NT2/D1 (cell line): ENCODE measurements at regions not wholly inside any gene's neighbourhood (a gene's known extent, or its start where the extent isn't known, plus 50 kb on each side); places are given as distances from the start of the nearest gene placed in this dataset.

Source experiments
- YY1 ChIP-seq: IDR thresholded peaks from 2 replicates; pipeline ENCODE4 v1.6.1; 2011; ENCODE audit not compliant: insufficient read length, insufficient read depth
- ZNF274 ChIP-seq: IDR thresholded peaks from 2 replicates; pipeline ENCODE4 v1.6.1; 2011; ENCODE audit warnings: mild to moderate bottlenecking, low read depth, low read length

DNA sequence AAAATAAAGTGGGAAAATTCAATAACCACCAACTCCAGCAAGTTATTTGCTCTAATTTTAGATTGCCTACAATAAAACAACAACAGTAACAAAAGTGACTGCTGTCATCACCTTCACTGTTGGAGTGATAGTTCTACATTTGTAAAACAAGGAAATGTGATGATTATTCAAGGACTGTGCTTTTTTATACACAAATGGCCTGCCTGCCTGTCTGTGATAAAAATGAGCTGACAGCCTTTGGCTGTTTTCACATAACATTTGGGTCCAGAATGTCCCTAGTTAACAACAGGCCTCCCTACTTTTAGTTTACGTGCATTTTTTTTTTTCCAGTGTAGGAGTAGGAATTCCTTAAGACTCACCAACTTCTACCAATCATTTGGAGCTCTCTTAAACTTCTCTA, 768.8 kb downstream of the PDCD6IP start:
- TF ChIP-seq ZNF274 = no peak
- no peak for TF ChIP-seq YY1
